ENCODE measurements at regions not wholly inside any gene's neighbourhood (a gene's known extent, or its start where the extent isn't known, plus 50 kb on each side); places are given as distances from the start of the nearest gene placed in this dataset.

DNA sequence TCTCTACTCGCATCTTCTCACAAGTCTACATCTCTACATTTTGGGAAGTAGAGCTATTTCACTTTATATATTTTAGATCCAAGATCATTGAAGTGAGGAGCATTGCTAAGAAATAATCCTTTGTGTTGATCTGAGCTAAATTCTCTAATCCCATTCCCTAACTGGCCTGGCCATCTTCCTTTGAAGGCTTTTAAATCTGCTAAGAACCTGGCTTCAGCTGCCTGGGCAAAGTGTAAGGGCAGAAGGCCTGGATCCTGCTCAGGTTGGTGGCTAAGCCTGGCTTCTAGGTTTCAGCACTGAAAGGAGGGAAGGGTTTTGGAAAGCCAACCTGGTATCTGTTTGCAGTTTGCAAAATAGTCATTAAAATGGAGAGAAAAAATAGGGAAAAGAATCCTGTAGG, 167.6 kb downstream of the BRINP2 start:
- no peak for DNase-seq (ENCODE audit: low spot score)

DNA sequence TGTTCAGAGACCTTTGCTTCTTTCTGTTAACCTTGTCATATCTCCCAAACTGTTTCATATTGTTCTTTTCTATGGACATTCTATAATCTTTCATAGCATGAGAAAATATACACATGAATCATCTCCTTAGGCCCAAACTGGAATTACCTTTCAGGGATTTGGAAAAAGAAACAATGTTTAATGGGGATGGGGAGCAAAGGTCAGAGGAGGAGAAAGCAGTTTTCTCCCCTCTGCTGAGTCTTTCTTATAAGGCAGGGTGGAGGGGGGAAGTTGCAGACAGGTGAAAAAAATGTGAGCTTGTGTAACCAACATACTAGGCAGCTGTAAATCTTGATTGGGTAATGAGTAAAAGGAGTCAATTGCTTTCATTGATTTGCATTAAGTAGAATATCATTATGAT, 164.1 kb downstream of the BRINP2 start:
- DNase-seq (ENCODE audit: low spot score): no peak

DNA sequence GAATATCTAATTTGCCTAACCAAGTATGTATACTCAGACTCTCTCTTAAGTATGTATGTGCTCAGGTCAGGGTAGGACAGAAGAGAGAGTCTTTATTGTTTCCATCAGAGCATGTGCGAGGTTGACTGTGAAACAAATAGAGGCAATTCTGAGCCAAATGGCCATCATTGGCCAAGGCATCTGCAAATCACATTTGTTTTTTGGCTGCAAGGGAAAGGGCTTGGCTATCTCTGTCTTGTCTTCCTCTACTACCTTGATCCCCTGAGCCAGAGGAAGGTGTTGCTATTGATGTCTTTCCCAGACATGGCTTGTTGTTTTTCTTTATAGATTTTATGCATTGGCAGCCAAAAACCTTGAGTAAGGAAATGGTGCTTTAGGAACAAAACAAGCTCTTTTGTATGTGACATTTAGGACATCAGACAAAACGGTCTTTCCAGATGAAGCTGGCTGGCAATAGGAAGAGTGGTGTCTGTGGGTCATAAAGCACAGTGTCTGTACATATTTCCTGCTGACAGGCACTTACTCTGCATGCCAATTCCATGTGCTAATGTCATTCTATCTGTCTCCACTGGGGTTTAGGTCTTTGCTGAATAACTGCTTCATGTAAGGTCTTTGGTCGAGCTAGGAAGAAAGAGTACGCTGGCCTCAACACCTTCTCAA, 163.3 kb downstream of the BRINP2 start:
- DNase-seq (ENCODE audit: low spot score): no peak
